ENCODE measurements at regions not wholly inside any gene's neighbourhood (a gene's known extent, or its start where the extent isn't known, plus 50 kb on each side); places are given as distances from the start of the nearest gene placed in this dataset.
"Not testable (repeated sequence)": the region's sequence is repeated elsewhere in the genome, so short reads cannot be mapped to it uniquely, and the experiment has no call there.

- no peak for DNase-seq
These were observed 116.6 kb downstream of the BUB3 start for GRCh38 chr10:123270806-123271205.

- peak in 2 of 6 experiments; percentile 12 to 22 for DNase-seq
These were observed 118.0 kb downstream of the BUB3 start for GRCh38 chr10:123272171-123272570.

DNA sequence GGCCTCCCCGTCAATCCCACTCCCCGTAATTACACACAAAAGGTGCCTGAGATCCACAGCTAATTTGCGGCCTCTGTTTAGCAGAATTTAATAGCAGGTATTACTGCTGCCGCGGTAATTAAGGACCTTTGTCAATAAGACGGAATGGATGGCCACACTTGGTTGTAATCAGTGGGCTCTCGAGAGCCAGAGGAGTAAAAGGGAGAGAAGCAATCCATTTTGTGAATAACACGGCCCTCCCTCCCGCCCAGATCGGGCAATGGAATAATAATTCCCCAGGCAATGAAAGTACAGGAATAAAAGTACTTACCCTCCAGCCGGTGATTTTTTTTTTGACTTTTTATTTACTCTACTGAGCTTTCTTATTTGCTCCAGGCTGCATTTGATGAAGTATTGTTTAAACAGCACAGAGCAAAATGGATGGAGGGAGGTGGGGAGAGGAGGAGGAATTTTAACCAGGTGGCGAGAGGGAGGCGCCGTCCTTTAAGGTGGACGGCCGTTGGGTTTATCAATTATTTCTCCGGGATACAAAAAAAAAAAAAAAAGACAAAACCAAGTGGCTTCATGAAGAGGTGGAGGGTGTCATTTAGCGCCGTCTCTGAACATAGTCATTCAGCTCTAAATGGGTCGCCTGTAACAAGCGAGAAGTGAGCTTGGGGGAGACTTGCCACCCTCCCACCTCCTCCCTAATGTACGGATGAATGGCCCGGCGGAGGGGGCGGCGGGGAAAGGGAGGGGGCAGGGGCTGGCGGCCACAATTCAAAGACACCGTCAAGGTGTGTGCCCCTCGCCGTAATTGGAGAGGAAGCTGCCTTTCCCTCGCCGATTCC, 120.3 kb downstream of the BUB3 start:
- DNase-seq = no peak

DNA sequence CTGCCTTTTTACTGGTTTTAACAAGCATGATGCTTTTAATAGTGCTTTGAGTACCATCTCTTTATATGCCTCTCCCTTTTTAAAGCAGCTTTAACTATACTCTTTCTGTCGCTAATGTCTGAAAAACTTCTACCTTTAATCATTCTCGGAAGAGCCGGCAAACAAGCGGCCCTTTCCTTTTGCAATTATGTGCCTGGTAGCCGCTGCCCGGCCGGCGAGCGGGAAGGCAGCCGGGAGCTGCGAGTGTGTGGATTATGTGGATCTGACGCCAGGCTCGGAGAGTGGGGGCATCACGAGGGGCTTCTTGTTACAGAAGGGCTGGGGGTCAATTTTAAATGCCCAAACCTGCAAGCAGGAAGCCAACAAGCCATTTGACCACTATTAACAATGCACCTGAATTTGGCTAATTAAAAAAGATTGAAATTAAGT, 120.9 kb downstream of the BUB3 start:
- DNase-seq = no peak

DNA sequence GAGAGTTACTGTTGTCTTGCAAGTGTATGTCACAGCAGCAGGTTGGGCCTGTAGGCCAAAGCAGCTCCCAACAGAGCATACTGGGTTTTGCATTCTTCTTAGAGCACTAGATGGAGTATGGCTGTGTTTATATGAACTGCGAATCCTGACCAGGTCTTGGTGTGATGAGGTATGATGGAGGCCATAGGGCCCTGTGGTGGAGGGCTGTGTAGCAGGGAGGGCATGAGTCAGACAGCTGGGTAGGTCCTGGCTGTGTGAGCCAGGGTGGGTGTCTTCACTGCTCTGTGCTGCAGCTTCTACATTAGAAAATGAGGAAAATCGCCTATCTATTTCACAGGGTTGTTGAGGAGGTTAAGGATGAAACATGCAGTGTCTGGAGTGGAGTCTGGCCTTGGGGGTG, 124.2 kb downstream of the BUB3 start:
- DNase-seq = no peak

DNA sequence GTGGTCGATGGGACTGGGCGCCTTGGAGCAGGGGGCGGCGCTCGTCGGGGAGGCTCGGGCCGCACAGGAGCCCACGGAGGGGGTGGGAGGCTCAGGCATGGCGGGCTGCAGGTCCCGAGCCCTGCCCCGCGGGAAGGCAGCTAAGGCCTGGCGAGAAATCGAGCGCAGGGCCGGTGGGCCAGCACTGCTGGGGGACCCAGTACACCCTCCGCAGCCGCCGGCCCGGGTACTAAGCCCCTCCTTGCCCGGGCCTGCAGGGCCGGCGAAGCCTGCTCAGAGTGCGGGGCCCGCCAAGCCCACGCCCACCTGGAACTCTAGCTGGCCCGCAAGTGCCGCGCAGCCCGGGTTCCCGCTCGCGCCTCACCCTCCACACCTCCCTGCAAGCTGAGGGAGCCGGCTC, 129.2 kb downstream of the BUB3 start:
- DNase-seq = not testable (repeated sequence)

DNA sequence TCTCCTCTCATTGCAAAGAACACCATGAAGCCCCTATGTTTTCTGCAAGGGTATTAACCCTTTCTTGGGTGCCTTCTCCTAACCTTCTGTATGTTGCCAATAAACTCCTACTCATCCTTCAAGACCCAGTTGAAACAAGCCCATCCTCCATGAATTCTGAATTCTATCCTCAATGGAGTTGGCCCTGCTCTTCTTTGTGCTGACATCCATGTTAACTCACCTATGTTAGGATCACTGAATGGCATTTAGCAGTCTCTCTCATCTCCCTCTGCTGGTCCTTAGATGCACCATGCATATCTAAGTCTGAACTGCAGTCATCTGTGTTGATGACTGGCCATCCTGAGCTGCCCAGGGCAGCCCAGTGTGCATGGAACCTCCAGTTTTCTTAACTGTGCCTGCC, 129.8 kb downstream of the BUB3 start:
- DNase-seq = no peak

GRCh38 chr10:123287594-123288247, 133.5 kb downstream of the BUB3 start:
- no peak for DNase-seq

GRCh38 chr10:123289432-123289831, 135.2 kb downstream of the BUB3 start:
- no peak for DNase-seq

DNA sequence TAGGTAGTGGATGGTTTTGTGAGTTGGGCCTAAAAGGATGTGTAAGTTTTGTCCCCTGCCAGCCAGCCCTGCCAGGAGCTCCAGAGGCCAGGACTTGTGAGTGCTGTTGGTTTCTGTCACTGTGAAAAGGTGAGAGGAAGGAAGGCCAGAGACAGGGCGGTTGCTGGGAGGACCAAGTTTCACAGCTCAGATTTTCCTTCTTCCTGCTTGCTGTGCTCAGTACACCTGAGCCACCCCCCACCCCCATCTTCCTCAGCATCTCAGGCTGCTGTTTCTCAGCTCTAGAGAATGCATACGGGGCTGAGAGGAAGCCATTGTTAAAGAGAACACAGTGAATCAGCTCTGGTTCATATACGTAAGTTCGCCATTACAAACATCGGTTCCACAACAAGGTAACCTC, 139.9 kb downstream of the BUB3 start:
- DNase-seq = no peak

GRCh38 chr10:123294886-123295285, 140.7 kb downstream of the BUB3 start:
- DNase-seq = no peak

GRCh38 chr10:123295644-123296043, 141.4 kb downstream of the BUB3 start:
- DNase-seq = no peak

GRCh38 chr10:123297175-123297574, 143.0 kb downstream of the BUB3 start:
- no peak for DNase-seq

DNA sequence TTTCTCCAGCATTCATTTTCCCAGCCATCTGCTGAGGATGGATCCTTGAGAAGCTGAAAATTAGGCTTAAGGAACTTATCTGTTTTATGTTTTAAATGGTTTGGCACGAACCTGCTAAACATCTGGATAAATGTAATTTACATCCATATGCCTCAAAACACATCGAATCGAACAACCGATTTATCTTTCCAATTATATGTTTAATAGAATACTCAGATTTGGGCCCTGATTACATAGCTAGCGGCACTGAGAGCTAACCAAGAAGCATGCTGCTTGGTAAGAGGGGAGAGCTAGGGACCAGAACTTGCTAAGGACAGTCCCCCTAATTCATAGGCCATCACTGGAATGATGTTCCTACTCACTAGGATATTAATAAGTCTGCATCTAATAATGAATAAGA, 144.4 kb downstream of the BUB3 start:
- no peak for DNase-seq

DNA sequence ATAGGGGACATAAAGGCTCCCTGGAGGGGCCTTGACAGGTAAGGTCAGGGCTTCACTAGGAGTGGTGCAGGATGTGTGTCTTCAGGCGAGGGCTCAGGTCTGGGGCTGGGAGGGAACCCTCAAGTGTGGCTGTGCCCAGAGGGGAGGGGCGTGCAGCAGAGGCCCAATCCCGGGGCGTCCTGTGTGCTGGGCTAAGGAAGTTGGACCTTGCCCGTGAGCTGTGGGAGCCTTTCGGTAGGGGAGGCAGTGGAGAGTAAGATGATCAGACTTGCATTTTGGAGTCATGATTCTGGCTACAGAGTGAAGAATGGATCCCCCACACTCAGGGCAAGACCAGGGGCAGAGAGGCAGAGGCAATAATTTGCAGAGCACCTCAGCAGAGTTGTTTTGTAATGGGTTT, 145.4 kb downstream of the BUB3 start:
- DNase-seq = no peak

GRCh38 chr10:123301077-123301857, 147.1 kb downstream of the BUB3 start:
- no peak for DNase-seq

DNA sequence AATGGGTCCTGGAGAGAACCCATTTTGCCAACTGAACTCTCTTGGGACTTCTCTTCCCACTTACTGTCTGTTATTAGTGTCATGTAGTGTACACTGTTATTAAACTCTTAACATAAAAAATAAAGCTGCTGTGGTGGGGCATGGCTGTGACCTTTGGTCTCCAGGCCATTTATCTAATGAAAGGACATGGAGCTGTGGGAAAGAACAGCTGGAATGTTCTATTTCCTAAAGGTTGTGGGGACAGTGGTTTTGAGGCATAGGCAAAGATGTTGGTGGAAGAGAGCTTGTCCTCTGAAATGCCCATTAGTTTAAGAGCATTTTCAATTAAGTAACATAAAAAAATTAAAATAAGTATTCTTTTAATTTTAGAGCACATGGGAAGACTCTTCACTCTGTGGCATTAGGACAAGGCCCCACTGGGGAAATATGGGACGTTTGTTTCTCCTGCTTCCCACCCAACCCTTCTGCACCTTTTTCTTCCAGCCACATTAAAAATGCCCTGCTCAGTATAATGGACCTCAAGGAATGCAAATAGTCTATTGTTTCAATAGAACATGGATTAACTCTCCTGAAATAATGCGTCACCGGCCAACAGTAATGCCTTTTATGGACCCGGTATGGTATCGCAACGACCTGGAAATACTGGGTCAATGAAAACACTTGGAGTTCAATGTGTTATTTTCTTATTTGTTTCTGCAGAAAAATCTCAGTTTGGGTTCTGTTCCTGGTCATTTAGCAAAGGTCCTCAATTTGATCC, 149.6 kb downstream of the BUB3 start:
- no peak for DNase-seq

GRCh38 chr10:123305671-123306070, 151.5 kb downstream of the BUB3 start:
- DNase-seq = no peak

DNA sequence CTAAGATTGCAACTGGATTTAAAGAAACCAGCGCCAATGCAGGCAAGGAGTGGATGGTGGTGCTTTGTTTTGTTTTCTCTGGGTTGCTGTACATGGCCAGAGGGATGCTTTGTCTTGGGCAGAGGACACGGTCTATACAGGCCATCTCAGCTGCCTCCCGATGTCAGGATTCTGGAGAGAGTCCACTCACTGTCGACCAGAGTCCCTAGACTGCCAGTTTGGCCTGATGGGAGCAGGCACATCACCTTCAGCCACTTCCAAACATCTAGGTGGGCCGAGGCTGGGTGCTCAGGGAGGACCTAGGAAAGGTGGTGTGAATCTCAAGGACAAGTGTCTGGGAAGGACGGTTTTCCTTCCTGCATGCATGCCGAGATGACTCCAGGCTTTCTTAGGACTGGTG, 152.1 kb downstream of the BUB3 start:
- DNase-seq = no peak

DNA sequence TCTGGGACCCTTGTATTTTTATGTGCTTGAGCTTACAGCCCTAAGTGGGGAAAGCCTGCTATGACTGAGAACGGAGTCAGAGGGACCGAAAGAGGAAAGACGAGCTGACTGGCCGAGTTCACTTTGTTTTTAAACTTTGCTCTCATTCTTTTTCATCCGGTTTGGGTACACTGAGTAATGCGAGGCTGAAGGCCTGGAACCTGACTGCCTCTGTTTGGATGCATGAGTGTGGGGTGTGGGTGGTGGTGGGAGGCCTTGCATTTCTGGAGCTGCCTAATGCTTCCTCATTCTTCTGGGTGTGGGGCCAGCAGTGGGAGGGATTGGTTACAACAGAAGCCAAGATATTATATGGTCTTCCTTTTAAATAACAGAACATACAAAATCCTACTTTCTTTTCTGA, 155.5 kb downstream of the BUB3 start:
- DNase-seq = no peak

DNA sequence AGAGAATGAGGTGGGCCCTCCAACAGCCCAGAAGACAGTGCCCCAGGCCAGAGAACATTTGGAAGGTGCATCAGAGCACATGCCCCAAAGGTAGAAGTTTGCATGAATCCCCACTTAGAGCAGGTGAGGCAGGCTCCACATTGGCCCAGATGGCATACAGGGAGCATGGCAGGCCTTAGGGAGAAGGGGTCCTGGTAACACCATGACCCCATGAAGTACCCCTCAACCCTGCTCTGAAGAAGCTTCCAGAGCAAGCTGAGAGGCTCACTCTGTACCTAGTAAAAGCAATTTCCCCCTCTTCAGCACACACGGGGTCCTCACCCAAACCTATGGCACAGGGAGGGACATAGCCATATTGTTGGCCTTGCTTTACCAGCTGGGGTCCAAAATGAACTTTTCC, 162.6 kb downstream of the BUB3 start:
- DNase-seq = no peak

DNA sequence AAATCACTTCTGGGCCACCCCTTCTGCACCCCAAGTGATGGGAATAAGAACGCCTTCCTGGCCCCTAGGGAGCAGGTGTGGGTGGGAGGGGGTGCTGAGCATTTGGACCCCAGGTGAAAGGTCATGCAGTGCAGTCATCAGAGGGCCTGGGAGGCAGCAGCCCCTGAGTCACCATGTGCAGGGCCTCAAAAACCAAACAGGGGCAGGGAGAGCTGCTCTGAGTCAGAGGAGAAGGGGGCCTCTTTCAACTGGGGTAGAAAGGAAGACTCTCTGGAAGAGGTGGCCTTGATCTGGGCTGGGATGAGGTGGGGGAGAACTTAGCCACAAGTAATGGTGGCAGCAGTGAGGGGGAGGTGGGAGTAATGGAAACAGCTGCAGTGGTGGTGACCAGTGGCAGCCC, 164.3 kb downstream of the BUB3 start:
- DNase-seq = no peak

DNA sequence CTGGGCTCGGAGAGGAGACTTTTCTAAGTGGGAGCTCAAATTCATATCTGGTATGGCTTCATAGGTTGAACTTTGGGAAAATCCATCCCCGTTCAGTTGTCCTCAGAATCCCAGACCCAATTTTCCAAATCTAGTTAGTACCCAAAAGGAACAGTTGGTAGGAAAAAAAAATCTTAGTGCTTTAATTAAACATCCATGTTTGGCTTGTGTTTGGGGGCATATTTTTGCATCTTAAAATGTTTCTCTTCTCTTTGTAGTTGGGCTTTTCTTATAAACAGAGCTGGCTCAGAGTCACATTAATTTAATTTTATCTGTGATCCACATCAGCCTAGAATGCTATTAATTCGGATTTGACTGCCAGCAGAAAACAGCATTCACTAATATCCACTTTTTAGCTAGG, 165.9 kb downstream of the BUB3 start:
- no peak for DNase-seq

Measured in stimulated activated naive CD4-positive, alpha-beta T cell (primary cell).